SU-DHL-6 (cell line): ENCODE measurements at regions not wholly inside any gene's neighbourhood (a gene's known extent, or its start where the extent isn't known, plus 50 kb on each side); places are given as distances from the start of the nearest gene placed in this dataset.

Experiments used
- H2AFZ ChIP-seq: fragments of 200-600 bp; sonication (generic); 2 replicates; pipeline ENCODE4 v1.6.1; 2014; ENCODE audit warnings: low read depth, mild to moderate bottlenecking, moderate library complexity, mixed read lengths, antibody characterized with exemption, low read length; ENCODE audit not compliant: severe bottlenecking
- H3F3A ChIP-seq: fragments of 200-600 bp; shearing (Covaris generic); 2 replicates; pipeline ENCODE4 v1.6.0; 2016; ENCODE audit warnings: antibody characterized with exemption, mild to moderate bottlenecking; ENCODE audit not compliant: insufficient read depth
- H3K27ac ChIP-seq: fragments of 200-600 bp; sonication (generic); 2 replicates; pipeline ENCODE4 v1.5.1; 2016; ENCODE audit warnings: low read depth, mild to moderate bottlenecking, low read length, moderate library complexity, mixed read lengths
- H3K27me3 ChIP-seq: fragments of 200-600 bp; sonication (generic), shearing (Covaris generic); 2 replicates; pipeline ENCODE4 v1.6.0; 2014; ENCODE audit warnings: mild to moderate bottlenecking, low read length
- H3K36me3 ChIP-seq: fragments of 200-600 bp; sonication (generic); 2 replicates; pipeline ENCODE4 v1.6.1; 2014; ENCODE audit warnings: mild to moderate bottlenecking, low read length, mixed read lengths
- H3K4me2 ChIP-seq: fragments of 300-600, 200-600 bp; shearing (Covaris generic), sonication (generic); 2 replicates; pipeline ENCODE4 v1.6.0; 2014; ENCODE audit warnings: low read length, low read depth, mild to moderate bottlenecking; ENCODE audit not compliant: poor library complexity, severe bottlenecking
- H3K4me3 ChIP-seq: fragments of 200-600 bp; sonication (generic); 2 replicates; pipeline ENCODE4 v1.5.1; 2014; ENCODE audit warnings: antibody characterized with exemption, low read length, mild to moderate bottlenecking, mixed read lengths; ENCODE audit not compliant: insufficient read depth, poor library complexity, severe bottlenecking
- H3K79me2 ChIP-seq: fragments of 200-600 bp; sonication (generic); 2 replicates; pipeline ENCODE4 v1.6.1; 2014; ENCODE audit warnings: mild to moderate bottlenecking, low read length, moderate library complexity; ENCODE audit not compliant: insufficient read depth
- H3K9ac ChIP-seq: fragments of 200-600 bp; sonication (generic); 2 replicates; pipeline ENCODE4 v1.7.0; 2014; ENCODE audit warnings: mild to moderate bottlenecking, low read length
- H3K9me2 ChIP-seq: fragments of 200-600 bp; sonication (generic); replicated peaks from 2 replicates; pipeline ENCODE4 v1.6.1; 2014; ENCODE audit warnings: low read length; ENCODE audit not compliant: insufficient read depth
- H3K9me3 ChIP-seq: fragments of 200-600 bp; sonication (generic); 2 replicates; pipeline ENCODE4 v1.6.1; 2014; ENCODE audit warnings: low read length, mixed read lengths; ENCODE audit not compliant: insufficient read depth
- H4K20me1 ChIP-seq: fragments of 200-600 bp; sonication (generic); 2 replicates; pipeline ENCODE4 v1.6.1; 2014; ENCODE audit warnings: low read depth, mild to moderate bottlenecking, antibody characterized with exemption, low read length, moderate library complexity, mixed read lengths
- EZH2phosphoT487 ChIP-seq: fragments of 200-600 bp; sonication (generic), shearing (Covaris generic); conservative IDR thresholded peaks from 2 replicates; pipeline ENCODE4 v1.6.1; 2018; ENCODE audit warnings: mild to moderate bottlenecking, antibody characterized with exemption, low read length, moderate library complexity, mixed read lengths
- TF ChIP-seq, protein P1 (sequence below): fragments of 200-600 bp; sonication (generic); IDR thresholded peaks from one replicate; pipeline ENCODE4 v1.5.1; 2017; ENCODE audit warnings: antibody characterized with exemption, mild to moderate bottlenecking, low read length, moderate library complexity; ENCODE audit not compliant: insufficient read depth, poor library complexity, severe bottlenecking

DNA sequence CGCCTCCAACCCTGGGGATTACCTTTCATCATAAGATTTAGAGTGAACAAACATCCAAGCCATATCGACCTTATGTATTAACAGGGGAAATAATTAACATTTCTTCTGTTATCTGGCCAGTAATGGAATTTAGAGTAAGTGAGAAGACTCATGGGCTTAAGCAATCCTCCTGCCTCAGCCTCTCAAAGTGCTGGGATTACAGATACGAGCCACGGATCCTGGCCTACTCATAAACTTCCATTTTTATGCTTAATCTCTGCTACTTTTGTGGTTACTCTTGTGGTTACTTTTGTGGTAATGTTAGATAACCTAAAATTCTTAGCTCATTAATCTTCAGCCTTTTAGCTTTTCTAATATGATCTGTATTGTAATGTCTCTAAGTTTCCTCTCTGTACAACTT is 159.3 kb upstream of the SLC8A1 start:
- Histone ChIP-seq H3K79me2 (no peaks in the 10 kb centered on the region), H3K4me2 (no peak overlapping the region), H3K27me3 (no peaks in the 10 kb centered on the region), H3K27ac (no peak overlapping the region), H3F3A (no peaks in the 10 kb centered on the region), H4K20me1 (no peaks in the 10 kb centered on the region), H3K9me2 (no peaks in the 10 kb centered on the region), H3K4me3 (no peak overlapping the region), H2AFZ (no peak overlapping the region), H3K9me3 (no peaks in the 10 kb centered on the region), H3K36me3 (no peaks in the 10 kb centered on the region), H3K9ac (no peak overlapping the region)
- no peak for TF ChIP-seq EZH2phosphoT487
- TF ChIP-seq, protein P1, sequence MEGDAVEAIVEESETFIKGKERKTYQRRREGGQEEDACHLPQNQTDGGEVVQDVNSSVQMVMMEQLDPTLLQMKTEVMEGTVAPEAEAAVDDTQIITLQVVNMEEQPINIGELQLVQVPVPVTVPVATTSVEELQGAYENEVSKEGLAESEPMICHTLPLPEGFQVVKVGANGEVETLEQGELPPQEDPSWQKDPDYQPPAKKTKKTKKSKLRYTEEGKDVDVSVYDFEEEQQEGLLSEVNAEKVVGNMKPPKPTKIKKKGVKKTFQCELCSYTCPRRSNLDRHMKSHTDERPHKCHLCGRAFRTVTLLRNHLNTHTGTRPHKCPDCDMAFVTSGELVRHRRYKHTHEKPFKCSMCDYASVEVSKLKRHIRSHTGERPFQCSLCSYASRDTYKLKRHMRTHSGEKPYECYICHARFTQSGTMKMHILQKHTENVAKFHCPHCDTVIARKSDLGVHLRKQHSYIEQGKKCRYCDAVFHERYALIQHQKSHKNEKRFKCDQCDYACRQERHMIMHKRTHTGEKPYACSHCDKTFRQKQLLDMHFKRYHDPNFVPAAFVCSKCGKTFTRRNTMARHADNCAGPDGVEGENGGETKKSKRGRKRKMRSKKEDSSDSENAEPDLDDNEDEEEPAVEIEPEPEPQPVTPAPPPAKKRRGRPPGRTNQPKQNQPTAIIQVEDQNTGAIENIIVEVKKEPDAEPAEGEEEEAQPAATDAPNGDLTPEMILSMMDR = no peak

DNA sequence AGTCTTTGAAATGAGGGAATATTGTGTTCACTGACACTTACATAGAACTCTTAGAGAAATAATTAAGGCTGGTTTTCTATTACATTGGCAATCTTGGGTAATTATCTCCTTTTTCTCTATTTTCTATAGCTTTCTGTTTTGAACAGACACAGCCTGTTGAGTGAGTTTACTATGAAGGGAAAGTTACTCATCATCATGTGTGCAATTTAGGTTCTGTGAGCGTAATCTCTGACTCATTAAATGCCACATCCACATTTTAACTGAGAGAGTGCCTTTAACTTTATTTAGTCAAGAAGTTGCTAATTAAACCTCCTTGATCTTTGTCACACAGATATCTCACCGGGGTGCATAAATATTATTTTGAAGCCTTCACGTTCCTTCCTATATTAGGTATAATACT is 174.0 kb upstream of the SLC8A1 start:
- Histone ChIP-seq H2AFZ (no peak overlapping the region), H3K9me3 (no peaks in the 10 kb centered on the region), H4K20me1 (no peaks in the 10 kb centered on the region), H3K9ac (no peak overlapping the region), H3K27ac (no peak overlapping the region), H3K36me3 (no peaks in the 10 kb centered on the region), H3F3A (no peaks in the 10 kb centered on the region), H3K27me3 (no peaks in the 10 kb centered on the region), H3K9me2 (no peaks in the 10 kb centered on the region), H3K79me2 (no peaks in the 10 kb centered on the region), H3K4me2 (no peak overlapping the region), H3K4me3 (no peak overlapping the region)
- TF ChIP-seq EZH2phosphoT487 = no peak
- TF ChIP-seq, protein P1 = no peak

DNA sequence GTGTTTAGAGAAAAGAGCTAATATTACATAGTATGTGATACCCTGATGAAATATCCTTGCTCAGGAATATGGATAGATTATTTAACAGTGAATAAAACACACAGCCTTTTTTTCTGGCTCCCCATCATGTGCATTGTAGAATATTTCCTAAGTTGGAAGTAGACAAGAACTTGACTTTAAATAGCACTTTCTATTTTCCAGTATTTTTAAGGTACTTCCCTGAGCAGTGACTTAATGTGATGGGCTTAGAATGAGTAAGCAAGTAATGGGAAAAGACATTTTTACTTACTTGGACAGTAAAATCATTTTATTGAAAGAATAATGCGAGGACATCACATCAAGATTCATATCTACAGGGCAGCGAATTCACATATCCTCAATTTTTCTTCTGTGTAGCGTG is 176.7 kb upstream of the SLC8A1 start:
- Histone ChIP-seq H4K20me1 (no peaks in the 10 kb centered on the region), H3K27me3 (no peaks in the 10 kb centered on the region), H3K36me3 (no peaks in the 10 kb centered on the region), H3K27ac (no peak overlapping the region), H3K4me3 (no peak overlapping the region), H3K9me2 (no peaks in the 10 kb centered on the region), H3F3A (no peaks in the 10 kb centered on the region), H2AFZ (no peak overlapping the region), H3K9me3 (no peaks in the 10 kb centered on the region), H3K9ac (no peak overlapping the region), H3K79me2 (no peaks in the 10 kb centered on the region), H3K4me2 (no peak overlapping the region)
- TF ChIP-seq, protein P1 = no peak
- no peak for TF ChIP-seq EZH2phosphoT487
